GM12878 (cell line): ENCODE measurements at regions not wholly inside any gene's neighbourhood (a gene's known extent, or its start where the extent isn't known, plus 50 kb on each side); places are given as distances from the start of the nearest gene placed in this dataset.

Source experiments
- ATAC-seq: fragments of 200-7000 bp; cut with Tn5 transposase; 3 replicates; pipeline ENCODE4 v1.9.1; 2020; ENCODE audit warnings: mild to moderate bottlenecking, moderate library complexity
- BruUV-seq: library from RNA; stranded (reverse); fragments of 400-500 nt; replicated peaks from 2 replicates; lab custom pipeline; 2021; lab: Mats Ljungman, UMichigan
- CTCF ChIA-PET: fragments of 300-600 bp; sonication (Branson Sonifier 250); formaldehyde crosslinking; extraction: SDS; loops from one replicate; lab custom pipeline; 2021; ENCODE audit warnings: inconsistent platforms; lab: Yijun Ruan, JAX
- POLR2A ChIA-PET: fragments of 350-600 bp; formaldehyde crosslinking; extraction: SDS; loops from one replicate; lab custom pipeline; 2021; ENCODE audit warnings: inconsistent platforms; lab: Charles Lee
- RAD21 ChIA-PET: fragments of 300-600 bp; sonication (Branson Sonifier 250); formaldehyde crosslinking; loops from one replicate; lab custom pipeline; 2023; ENCODE audit warnings: antibody characterized with exemption; ENCODE audit not compliant: unreplicated experiment; lab: Charles Lee
- SMC1A ChIA-PET: fragments of 300-600 bp; sonication (Branson Sonifier 250); formaldehyde crosslinking; loops from one replicate; lab custom pipeline; 2023; ENCODE audit not compliant: unreplicated experiment, uncharacterized antibody; lab: Charles Lee
- DNase-seq: peaks from one replicate; pipeline ENCODE4 v3.0.0-alpha.2; 2011; ENCODE audit warnings: low read depth, low spot score
- FAIRE-seq: peaks from 3 replicates; lab custom pipeline; 2011; peaks lifted over from hg19 to GRCh38; lab: Jason Lieb, UNC
- H2AFZ ChIP-seq: 2 replicates; pipeline ENCODE4 v1.6.0; 2011; ENCODE audit warnings: low read depth, low read length, control low read depth; ENCODE audit not compliant: control insufficient read depth
- H3K27ac ChIP-seq: 2 replicates; pipeline ENCODE4 v1.5.1; 2011; ENCODE audit warnings: control low read depth; ENCODE audit not compliant: control insufficient read depth, insufficient read depth
- H3K27me3 ChIP-seq, 2 experiments: replicated peaks in 1 of 2; 2 replicates each; pipeline versions ENCODE4 v1.6.0 to v1.6.1; 2011; ENCODE audit warnings: low read length in 1 of 2; ENCODE audit not compliant: control insufficient read depth in 2 of 2, insufficient read depth in 2 of 2
- H3K36me3 ChIP-seq, 2 experiments: 2 replicates each; pipeline ENCODE4 v1.5.1; 2011; ENCODE audit warnings: low read length in 1 of 2; ENCODE audit not compliant: control insufficient read depth in 2 of 2, insufficient read depth in 2 of 2
- H3K4me1 ChIP-seq: 2 replicates; pipeline ENCODE4 v1.6.1; 2011; ENCODE audit warnings: mild to moderate bottlenecking, low read length, moderate library complexity, mixed read lengths; ENCODE audit not compliant: control insufficient read depth, insufficient read depth
- H3K4me2 ChIP-seq: 2 replicates; pipeline ENCODE4 v1.6.0; 2011; ENCODE audit warnings: control low read depth; ENCODE audit not compliant: control insufficient read depth, insufficient read depth
- H3K4me3 ChIP-seq: fragments of 200-600 bp; sonication (generic); 2 replicates; pipeline ENCODE4 v1.5.1; 2016
- H3K79me2 ChIP-seq: 2 replicates; pipeline ENCODE4 v1.6.0; 2011; ENCODE audit warnings: low read length; ENCODE audit not compliant: control insufficient read depth, insufficient read depth
- H3K9ac ChIP-seq: 2 replicates; pipeline ENCODE4 v1.8.0; 2011; ENCODE audit warnings: low read length, control low read depth, mixed read lengths; ENCODE audit not compliant: control insufficient read depth, insufficient read depth
- H3K9me3 ChIP-seq: replicated peaks from 3 replicates; pipeline ENCODE4 v1.5.1; 2011; ENCODE audit warnings: mild to moderate bottlenecking, low read length; ENCODE audit not compliant: control insufficient read depth, insufficient read depth
- H4K20me1 ChIP-seq: 2 replicates; pipeline ENCODE4 v1.6.0; 2011; ENCODE audit not compliant: control insufficient read depth, insufficient read depth
- CBFB ChIP-seq: IDR thresholded peaks from 2 replicates; pipeline ENCODE4 v1.6.1; 2016; ENCODE audit warnings: antibody characterized with exemption, low read depth
- CHD4 ChIP-seq: fragments of 200-600 bp; sonication (generic); IDR thresholded peaks from 2 replicates; pipeline ENCODE4 v1.6.1; 2016; ENCODE audit warnings: mild to moderate bottlenecking
- CREB1 ChIP-seq: IDR thresholded peaks from 2 replicates; pipeline ENCODE4 v1.6.1; 2012; ENCODE audit warnings: low read depth, mild to moderate bottlenecking, inconsistent platforms
- E4F1 ChIP-seq: fragments of 450-650 bp; IDR thresholded peaks from 2 replicates; pipeline ENCODE4 v1.6.1; 2018; ENCODE audit warnings: borderline replicate concordance, mild to moderate bottlenecking; ENCODE audit not compliant: partially characterized antibody
- EZH2 ChIP-seq: IDR thresholded peaks from 2 replicates; pipeline ENCODE4 v1.6.1; 2012; ENCODE audit warnings: low read depth, mild to moderate bottlenecking, control low read depth, inconsistent platforms, low read length, borderline replicate concordance; ENCODE audit not compliant: control insufficient read depth
- JUNB ChIP-seq: IDR thresholded peaks from 2 replicates; pipeline ENCODE4 v1.6.1; 2016; ENCODE audit warnings: antibody characterized with exemption, mild to moderate bottlenecking
- KAT2A ChIP-seq: conservative IDR thresholded peaks from 2 replicates; pipeline ENCODE4 v1.6.1; 2011; ENCODE audit warnings: low read depth, low read length; ENCODE audit not compliant: control insufficient read depth
- NFXL1 ChIP-seq: fragments of 450-650 bp; IDR thresholded peaks from 2 replicates; pipeline ENCODE4 v1.6.1; 2017; ENCODE audit warnings: antibody characterized with exemption, mild to moderate bottlenecking, borderline replicate concordance
- NR2C1 ChIP-seq: fragments of 450-650 bp; IDR thresholded peaks from 2 replicates; pipeline ENCODE4 v1.6.1; 2017; ENCODE audit warnings: antibody characterized with exemption, mild to moderate bottlenecking, moderate library complexity
- PKNOX1 ChIP-seq: fragments of 450-650 bp; IDR thresholded peaks from 2 replicates; pipeline ENCODE4 v1.6.1; 2016; ENCODE audit warnings: mild to moderate bottlenecking
- SP1 ChIP-seq: IDR thresholded peaks from one replicate; pipeline ENCODE4 v1.6.1; 2011; ENCODE audit warnings: low read depth, low read length
- SREBF1 ChIP-seq: IDR thresholded peaks from 2 replicates; pipeline ENCODE4 v1.6.1; 2012; ENCODE audit warnings: mild to moderate bottlenecking, low read length
- SREBF2 ChIP-seq: IDR thresholded peaks from 2 replicates; pipeline ENCODE4 v1.6.1; 2012; ENCODE audit warnings: mild to moderate bottlenecking, low read length
- ZNF24 ChIP-seq: fragments of 450-650 bp; IDR thresholded peaks from 2 replicates; pipeline ENCODE4 v1.6.1; 2017; ENCODE audit warnings: antibody characterized with exemption, mild to moderate bottlenecking
- ZNF384 ChIP-seq: IDR thresholded peaks from 2 replicates; pipeline ENCODE4 v1.6.1; 2012; ENCODE audit warnings: low read depth, mild to moderate bottlenecking, low read length, improper control_type of control experiment, borderline replicate concordance
- WGBS: methylation state at CpG from one replicate; pipeline ENCODE4 v1.1.6; 2016; ENCODE audit warnings: low lambda C conversion rate; ENCODE audit not compliant: insufficient replicate concordance, insufficient coverage; ENCODE audit errors: missing lambda C conversion rate; 5-methylcytosine and 5-hydroxymethylcytosine counted together
- in situ Hi-C: fragments of 300-500 bp; cut with MboI; formaldehyde crosslinking; loops from 9 replicates; pipeline ENCODE4 v1.14.3; 2018; ENCODE audit warnings: mixed read lengths
- intact Hi-C: fragments of 100-400 bp; cut with micrococcal nuclease; formaldehyde crosslinking; loops from one replicate; pipeline ENCODE4 v1.14.2; 2022; ENCODE audit not compliant: unreplicated experiment
- TF ChIP-seq, protein P1 (sequence below): IDR thresholded peaks from 2 replicates; pipeline ENCODE4 v1.6.1; 2012; ENCODE audit warnings: low read depth, low read length, improper control_type of control experiment
- TF ChIP-seq, protein P2 (sequence below), 3 experiments: IDR thresholded peaks in 2 of 3; conservative IDR thresholded peaks in 1 of 3; 2 replicates each; pipeline ENCODE4 v1.5.1; 2011; ENCODE audit warnings: low read depth in 3 of 3, low read length in 3 of 3, mild to moderate bottlenecking in 3 of 3, control low read depth in 2 of 3, moderate library complexity in 2 of 3, inconsistent platforms in 1 of 3, mixed read lengths in 1 of 3; ENCODE audit not compliant: control insufficient read depth in 2 of 3, insufficient read depth in 1 of 3; ENCODE audit errors: extremely low read depth in 1 of 3

- TF ChIP-seq, protein P1, sequence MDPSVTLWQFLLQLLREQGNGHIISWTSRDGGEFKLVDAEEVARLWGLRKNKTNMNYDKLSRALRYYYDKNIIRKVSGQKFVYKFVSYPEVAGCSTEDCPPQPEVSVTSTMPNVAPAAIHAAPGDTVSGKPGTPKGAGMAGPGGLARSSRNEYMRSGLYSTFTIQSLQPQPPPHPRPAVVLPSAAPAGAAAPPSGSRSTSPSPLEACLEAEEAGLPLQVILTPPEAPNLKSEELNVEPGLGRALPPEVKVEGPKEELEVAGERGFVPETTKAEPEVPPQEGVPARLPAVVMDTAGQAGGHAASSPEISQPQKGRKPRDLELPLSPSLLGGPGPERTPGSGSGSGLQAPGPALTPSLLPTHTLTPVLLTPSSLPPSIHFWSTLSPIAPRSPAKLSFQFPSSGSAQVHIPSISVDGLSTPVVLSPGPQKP: no peak
- no peak for TF ChIP-seq SP1
- TF ChIP-seq KAT2A: no peak
- TF ChIP-seq ZNF24: no peak
- TF ChIP-seq CBFB: no peak
- no peak for TF ChIP-seq SREBF2
- TF ChIP-seq E4F1: no peak
Observed at GRCh38 chr9:20178679-20179078, 389.8 kb upstream of the SLC24A2 start (continued).

DNA sequence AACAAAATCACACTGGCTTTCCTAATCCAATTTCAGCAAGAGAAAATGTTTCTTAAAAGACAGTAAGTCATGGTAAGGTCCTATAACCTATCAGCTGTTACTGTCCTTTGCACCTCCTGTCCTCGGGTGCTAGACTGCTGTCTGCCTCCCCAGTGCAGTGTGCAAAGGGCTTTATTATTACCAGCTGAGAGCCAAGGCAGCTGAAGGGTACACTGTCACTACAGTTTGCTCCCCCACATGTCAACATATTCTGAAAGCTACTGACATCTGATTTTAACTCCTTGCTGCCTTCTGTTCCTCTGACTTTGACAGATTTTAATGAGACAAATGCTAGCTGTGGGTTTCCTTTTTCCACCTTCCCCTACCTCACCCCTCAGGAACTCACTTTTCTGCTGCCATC lies 389.4 kb upstream of the SLC24A2 start:
- no TSS peak for BruUV-seq
- no peaks in the 10 kb centered on the region for H3K36me3 ChIP-seq
- no peak overlapping the region for H3K9ac ChIP-seq
- ChIA-PET POLR2A (no interaction called here), SMC1A (interaction anchor here (0.6 kb wide), 1 partner anchor 148 kb away, joined by 3 read pairs; no protein-coding TSS in a partner anchor), RAD21 (no interaction called here), CTCF (no interaction called here)
- in situ Hi-C loops: no loop called here
- no peak for ATAC-seq
- no peak for FAIRE-seq
- H3K27me3 ChIP-seq: no peaks in the 10 kb centered on the region; a peak in 2 of 4 replicates
- H3K79me2 ChIP-seq: no peaks in the 10 kb centered on the region
- 0% methylated on average over 1 of the region's 1 CpG for WGBS
- no peak overlapping the region for H3K27ac ChIP-seq
- intact Hi-C loops: no loop called here
- no peaks in the 10 kb centered on the region for H3K4me1 ChIP-seq
- H3K4me2 ChIP-seq: no peak overlapping the region
- H3K4me3 ChIP-seq: no peak overlapping the region
- DNase-seq: no peak
- no peaks in the 10 kb centered on the region for H3K9me3 ChIP-seq
- H2AFZ ChIP-seq: no peak overlapping the region
- no peaks in the 10 kb centered on the region for H4K20me1 ChIP-seq
- TF ChIP-seq, protein P1: no peak
- TF ChIP-seq CREB1 (no peak), JUNB (no peak), PKNOX1 (no peak), SREBF1 (no peak), NR2C1 (no peak), CHD4 (no peak), ZNF384 (no peak), NFXL1 (no peak), EZH2 (no peak)
- TF ChIP-seq, protein P2, sequence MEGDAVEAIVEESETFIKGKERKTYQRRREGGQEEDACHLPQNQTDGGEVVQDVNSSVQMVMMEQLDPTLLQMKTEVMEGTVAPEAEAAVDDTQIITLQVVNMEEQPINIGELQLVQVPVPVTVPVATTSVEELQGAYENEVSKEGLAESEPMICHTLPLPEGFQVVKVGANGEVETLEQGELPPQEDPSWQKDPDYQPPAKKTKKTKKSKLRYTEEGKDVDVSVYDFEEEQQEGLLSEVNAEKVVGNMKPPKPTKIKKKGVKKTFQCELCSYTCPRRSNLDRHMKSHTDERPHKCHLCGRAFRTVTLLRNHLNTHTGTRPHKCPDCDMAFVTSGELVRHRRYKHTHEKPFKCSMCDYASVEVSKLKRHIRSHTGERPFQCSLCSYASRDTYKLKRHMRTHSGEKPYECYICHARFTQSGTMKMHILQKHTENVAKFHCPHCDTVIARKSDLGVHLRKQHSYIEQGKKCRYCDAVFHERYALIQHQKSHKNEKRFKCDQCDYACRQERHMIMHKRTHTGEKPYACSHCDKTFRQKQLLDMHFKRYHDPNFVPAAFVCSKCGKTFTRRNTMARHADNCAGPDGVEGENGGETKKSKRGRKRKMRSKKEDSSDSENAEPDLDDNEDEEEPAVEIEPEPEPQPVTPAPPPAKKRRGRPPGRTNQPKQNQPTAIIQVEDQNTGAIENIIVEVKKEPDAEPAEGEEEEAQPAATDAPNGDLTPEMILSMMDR (IDR thresholded peaks at IDR 0.05 in 2 of 3, conservative IDR thresholded peaks at IDR 0.05 in 1 of 3; ENCODE audit: control insufficient read depth in 2 of 3, extremely low read depth in 1 of 3, insufficient read depth in 1 of 3, low read depth in 3 of 3, low read length in 3 of 3): no peak
